Loucy (cell line): ENCODE measurements at regions not wholly inside any gene's neighbourhood (a gene's known extent, or its start where the extent isn't known, plus 50 kb on each side); places are given as distances from the start of the nearest gene placed in this dataset.

Experiments used
- H2AFZ ChIP-seq: fragments of 200-600 bp; sonication (generic); 2 replicates; pipeline ENCODE4 v1.6.0; 2016; ENCODE audit warnings: antibody characterized with exemption, mild to moderate bottlenecking, low read length, moderate library complexity
- H3F3A ChIP-seq: fragments of 200-600 bp; 2 replicates; pipeline ENCODE4 v1.6.0; 2016; ENCODE audit warnings: antibody characterized with exemption, low read depth, mild to moderate bottlenecking
- H3K27me3 ChIP-seq: fragments of 200-600 bp; sonication (generic); 2 replicates; pipeline ENCODE4 v1.6.1; 2014; ENCODE audit warnings: low read length, mild to moderate bottlenecking; ENCODE audit not compliant: insufficient read depth, poor library complexity, severe bottlenecking
- H3K36me3 ChIP-seq: fragments of 200-600 bp; sonication (generic); 2 replicates; pipeline ENCODE4 v1.6.1; 2016; ENCODE audit warnings: low read length; ENCODE audit not compliant: insufficient read depth
- H3K4me1 ChIP-seq: fragments of 200-600 bp; sonication (generic); 2 replicates; pipeline ENCODE4 v1.5.1; 2014; ENCODE audit warnings: low read length, mild to moderate bottlenecking; ENCODE audit not compliant: insufficient read depth, poor library complexity, severe bottlenecking
- H3K4me2 ChIP-seq: fragments of 200-600 bp; sonication (generic); 2 replicates; pipeline ENCODE4 v1.6.0; 2014; ENCODE audit warnings: antibody characterized with exemption, low read length, low read depth, mild to moderate bottlenecking; ENCODE audit not compliant: poor library complexity, severe bottlenecking
- H3K4me3 ChIP-seq: fragments of 200-600 bp; sonication (generic); 2 replicates; pipeline ENCODE4 v1.5.1; 2014; ENCODE audit warnings: low read length, mild to moderate bottlenecking, mixed read lengths; ENCODE audit not compliant: poor library complexity, severe bottlenecking
- H3K79me2 ChIP-seq: fragments of 200-600 bp; sonication (generic); 2 replicates; pipeline ENCODE4 v1.6.1; 2014; ENCODE audit warnings: low read length; ENCODE audit not compliant: insufficient read depth
- H3K9ac ChIP-seq: fragments of 200-600 bp; sonication (generic); 2 replicates; pipeline ENCODE4 v1.6.0; 2014; ENCODE audit warnings: mild to moderate bottlenecking, low read depth, low read length, moderate library complexity; ENCODE audit not compliant: poor library complexity, severe bottlenecking
- H3K9me2 ChIP-seq: fragments of 200-600 bp; sonication (generic); replicated peaks from 2 replicates; pipeline ENCODE4 v1.6.1; 2016; ENCODE audit warnings: low read depth, low read length, mixed read lengths
- H3K9me3 ChIP-seq: fragments of 200-600 bp; sonication (generic); 2 replicates; pipeline ENCODE4 v1.6.1; 2014; ENCODE audit warnings: mild to moderate bottlenecking, antibody characterized with exemption, low read length, low read depth; ENCODE audit not compliant: insufficient read depth
- H4K20me1 ChIP-seq: fragments of 200-600 bp; sonication (generic); 2 replicates; pipeline ENCODE4 v1.6.0; 2014; ENCODE audit warnings: antibody characterized with exemption, low read length, mild to moderate bottlenecking; ENCODE audit not compliant: insufficient read depth, poor library complexity, severe bottlenecking
- CTCF ChIP-seq: fragments of 200-600 bp; sonication (generic); conservative IDR thresholded peaks from 2 replicates; pipeline ENCODE4 v1.5.1; 2014; ENCODE audit warnings: mild to moderate bottlenecking, antibody characterized with exemption, low read length
- EZH2phosphoT487 ChIP-seq: fragments of 200-600 bp; IDR thresholded peaks from 2 replicates; pipeline ENCODE4 v1.6.1; 2018; ENCODE audit warnings: antibody characterized with exemption, mild to moderate bottlenecking, moderate library complexity, borderline replicate concordance

GRCh38 chr7:96855139-96855538 is 145.5 kb upstream of the SEM1 start:
- H3K9me3 ChIP-seq = no peaks in the 10 kb centered on the region
- H2AFZ ChIP-seq = no peak overlapping the region
- no peaks in the 10 kb centered on the region for H3K4me1 ChIP-seq
- H3F3A ChIP-seq = no peaks in the 10 kb centered on the region
- no peaks in the 10 kb centered on the region for H3K9me2 ChIP-seq
- no peak overlapping the region for H3K9ac ChIP-seq
- no peaks in the 10 kb centered on the region for H3K79me2 ChIP-seq
- H3K27me3 ChIP-seq = no peaks in the 10 kb centered on the region
- H3K4me3 ChIP-seq = no peak overlapping the region
- no peaks in the 10 kb centered on the region for H4K20me1 ChIP-seq
- TF ChIP-seq CTCF = no peak
- no peak for TF ChIP-seq EZH2phosphoT487
- no peaks in the 10 kb centered on the region for H3K36me3 ChIP-seq
- no peak overlapping the region for H3K4me2 ChIP-seq

DNA sequence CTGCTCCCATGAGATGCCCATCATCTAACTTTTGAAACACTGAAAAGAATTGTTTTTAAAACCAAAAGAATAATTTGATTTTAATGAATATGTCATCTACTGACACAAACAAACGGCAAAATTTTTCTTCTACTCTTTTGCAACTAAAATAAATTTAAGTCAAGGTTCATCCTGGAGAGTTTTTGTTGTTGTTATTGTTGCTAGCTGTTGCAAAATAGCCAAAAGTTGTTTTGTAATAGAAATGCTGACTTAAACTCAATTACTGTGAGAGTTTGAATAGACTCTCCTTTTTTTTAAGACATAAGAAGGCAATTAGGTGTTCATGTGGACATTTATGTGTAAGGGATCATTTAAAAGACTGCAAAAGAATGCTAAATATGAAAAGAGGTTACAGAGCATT is 146.0 kb upstream of the SEM1 start:
- no peak overlapping the region for H3K4me3 ChIP-seq
- no peaks in the 10 kb centered on the region for H4K20me1 ChIP-seq
- H3K4me1 ChIP-seq = no peaks in the 10 kb centered on the region
- H3K27me3 ChIP-seq = no peaks in the 10 kb centered on the region
- no peak overlapping the region for H3K9ac ChIP-seq
- no peaks in the 10 kb centered on the region for H3K9me2 ChIP-seq
- no peak overlapping the region for H3K4me2 ChIP-seq
- H3K9me3 ChIP-seq = no peaks in the 10 kb centered on the region
- H3K36me3 ChIP-seq = no peaks in the 10 kb centered on the region
- H3F3A ChIP-seq = no peaks in the 10 kb centered on the region
- no peak for TF ChIP-seq EZH2phosphoT487
- H3K79me2 ChIP-seq = no peaks in the 10 kb centered on the region
- no peak overlapping the region for H2AFZ ChIP-seq

- H3K9me2 ChIP-seq = no peaks in the 10 kb centered on the region
- H3K9me3 ChIP-seq = no peaks in the 10 kb centered on the region
- H3K27me3 ChIP-seq = no peaks in the 10 kb centered on the region
- no peak overlapping the region for H3K4me3 ChIP-seq
- H3K79me2 ChIP-seq = no peaks in the 10 kb centered on the region
- no peaks in the 10 kb centered on the region for H3K4me1 ChIP-seq
- H3K9ac ChIP-seq = no peak overlapping the region
- no peaks in the 10 kb centered on the region for H4K20me1 ChIP-seq
- no peaks in the 10 kb centered on the region for H3F3A ChIP-seq
- no peak overlapping the region for H3K4me2 ChIP-seq
- TF ChIP-seq EZH2phosphoT487 (no peak), CTCF (no peak)
- no peak overlapping the region for H2AFZ ChIP-seq
- no peaks in the 10 kb centered on the region for H3K36me3 ChIP-seq
Observed at GRCh38 chr7:96869538-96869937, 135.8 kb upstream of the DLX6 start.

DNA sequence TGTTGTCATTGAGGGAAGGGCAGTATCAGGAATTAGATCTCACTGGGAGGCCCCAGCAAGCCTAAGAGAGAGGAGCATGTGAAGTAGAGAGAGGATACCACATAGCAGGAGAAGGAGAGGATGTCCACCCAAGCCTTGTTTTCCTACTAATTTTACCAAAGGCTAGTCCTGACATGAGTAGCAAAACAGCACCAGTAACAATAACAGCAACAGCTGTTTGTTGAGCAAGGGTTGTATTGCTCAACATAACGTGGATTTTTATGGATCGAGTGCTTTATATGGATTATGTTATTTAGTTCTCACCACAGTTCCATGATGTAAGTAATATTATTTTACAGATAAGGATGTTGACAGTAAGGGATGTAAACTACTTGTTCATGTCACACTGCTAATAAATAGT is 135.2 kb upstream of the DLX6 start:
- no peak overlapping the region for H3K9ac ChIP-seq
- no peaks in the 10 kb centered on the region for H3F3A ChIP-seq
- no peaks in the 10 kb centered on the region for H3K79me2 ChIP-seq
- no peaks in the 10 kb centered on the region for H3K36me3 ChIP-seq
- TF ChIP-seq CTCF (no peak), EZH2phosphoT487 (no peak)
- no peaks in the 10 kb centered on the region for H3K9me3 ChIP-seq
- H3K4me1 ChIP-seq = no peaks in the 10 kb centered on the region
- H3K9me2 ChIP-seq = no peaks in the 10 kb centered on the region
- H4K20me1 ChIP-seq = no peaks in the 10 kb centered on the region
- no peaks in the 10 kb centered on the region for H3K27me3 ChIP-seq
- no peak overlapping the region for H3K4me3 ChIP-seq
- H3K4me2 ChIP-seq = no peak overlapping the region
- no peak overlapping the region for H2AFZ ChIP-seq
